ENCODE measurements at regions not wholly inside any gene's neighbourhood (a gene's known extent, or its start where the extent isn't known, plus 50 kb on each side); places are given as distances from the start of the nearest gene placed in this dataset.

GRCh38 chr3:193869221-193870201 lies 266.4 kb upstream of the HES1 start:
- H3K4me1 ChIP-seq, result peaks cover 30% of the 10 kb centered on the region
- TF ChIP-seq POLR2AphosphoS5 (IDR thresholded peaks at IDR 0.05; ENCODE audit: insufficient read depth in 1 of 2, low read depth in 1 of 2) (peak in 1 of 2 donors; percentile 34), POLR2A (IDR thresholded peaks at IDR 0.05) (no peak)
- TF ChIP-seq, protein P1, sequence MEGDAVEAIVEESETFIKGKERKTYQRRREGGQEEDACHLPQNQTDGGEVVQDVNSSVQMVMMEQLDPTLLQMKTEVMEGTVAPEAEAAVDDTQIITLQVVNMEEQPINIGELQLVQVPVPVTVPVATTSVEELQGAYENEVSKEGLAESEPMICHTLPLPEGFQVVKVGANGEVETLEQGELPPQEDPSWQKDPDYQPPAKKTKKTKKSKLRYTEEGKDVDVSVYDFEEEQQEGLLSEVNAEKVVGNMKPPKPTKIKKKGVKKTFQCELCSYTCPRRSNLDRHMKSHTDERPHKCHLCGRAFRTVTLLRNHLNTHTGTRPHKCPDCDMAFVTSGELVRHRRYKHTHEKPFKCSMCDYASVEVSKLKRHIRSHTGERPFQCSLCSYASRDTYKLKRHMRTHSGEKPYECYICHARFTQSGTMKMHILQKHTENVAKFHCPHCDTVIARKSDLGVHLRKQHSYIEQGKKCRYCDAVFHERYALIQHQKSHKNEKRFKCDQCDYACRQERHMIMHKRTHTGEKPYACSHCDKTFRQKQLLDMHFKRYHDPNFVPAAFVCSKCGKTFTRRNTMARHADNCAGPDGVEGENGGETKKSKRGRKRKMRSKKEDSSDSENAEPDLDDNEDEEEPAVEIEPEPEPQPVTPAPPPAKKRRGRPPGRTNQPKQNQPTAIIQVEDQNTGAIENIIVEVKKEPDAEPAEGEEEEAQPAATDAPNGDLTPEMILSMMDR (IDR thresholded peaks at IDR 0.05), result no peak
- H3K36me3 ChIP-seq, result no peaks in the 10 kb centered on the region
- intact Hi-C loops (cut with DNase I), result no loop called here
- H3K27ac ChIP-seq, result no peak overlapping the region
- no peaks in the 10 kb centered on the region for H3K27me3 ChIP-seq
- H3K9me3 ChIP-seq, result no peaks in the 10 kb centered on the region
- no peak overlapping the region for H3K4me3 ChIP-seq
- DNase-seq (ENCODE audit: extremely low spot score in 2 of 2), result no peak

- Histone ChIP-seq H3K9me3 (no peaks in the 10 kb centered on the region), H3K4me3 (no peak overlapping the region), H3K27ac (no peak overlapping the region), H3K36me3 (no peaks in the 10 kb centered on the region), H3K4me1 (peaks cover 30% of the 10 kb centered on the region), H3K27me3 (no peaks in the 10 kb centered on the region)
- TF ChIP-seq, protein P1 (IDR thresholded peaks at IDR 0.05), result no peak
- TF ChIP-seq POLR2A (IDR thresholded peaks at IDR 0.05) (no peak), POLR2AphosphoS5 (IDR thresholded peaks at IDR 0.05; ENCODE audit: insufficient read depth in 1 of 2, low read depth in 1 of 2) (no peak)
- intact Hi-C loops (cut with DNase I), result no loop called here
- DNase-seq (ENCODE audit: extremely low spot score in 2 of 2), result no peak
Measured at GRCh38 chr3:193870376-193871219, 265.4 kb upstream of the HES1 start.

DNA sequence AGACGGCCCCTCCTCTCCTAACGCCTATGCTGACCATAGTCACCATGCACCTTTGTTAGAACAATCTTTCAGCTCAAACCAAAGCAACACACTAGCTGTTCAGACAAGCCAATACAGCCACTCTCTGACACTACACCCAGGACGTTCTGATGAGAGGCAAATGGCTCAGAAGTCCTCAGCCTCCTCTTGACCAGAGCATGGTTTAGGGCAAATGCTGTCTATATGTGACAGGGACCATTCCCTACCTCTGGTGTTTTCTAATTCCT lies 264.8 kb upstream of the HES1 start:
- H3K4me1 ChIP-seq, result peaks cover 30% of the 10 kb centered on the region
- no peaks in the 10 kb centered on the region for H3K9me3 ChIP-seq
- H3K4me3 ChIP-seq, result no peak overlapping the region
- no peak for TF ChIP-seq POLR2A (IDR thresholded peaks at IDR 0.05)
- no peak for TF ChIP-seq POLR2AphosphoS5 (IDR thresholded peaks at IDR 0.05; ENCODE audit: insufficient read depth in 1 of 2, low read depth in 1 of 2)
- TF ChIP-seq, protein P1 (IDR thresholded peaks at IDR 0.05), result no peak
- no peak overlapping the region for H3K27ac ChIP-seq
- H3K27me3 ChIP-seq, result no peaks in the 10 kb centered on the region
- no peak for DNase-seq (ENCODE audit: extremely low spot score in 2 of 2)
- H3K36me3 ChIP-seq, result no peaks in the 10 kb centered on the region
- intact Hi-C loops (cut with DNase I), result no loop called here

DNA sequence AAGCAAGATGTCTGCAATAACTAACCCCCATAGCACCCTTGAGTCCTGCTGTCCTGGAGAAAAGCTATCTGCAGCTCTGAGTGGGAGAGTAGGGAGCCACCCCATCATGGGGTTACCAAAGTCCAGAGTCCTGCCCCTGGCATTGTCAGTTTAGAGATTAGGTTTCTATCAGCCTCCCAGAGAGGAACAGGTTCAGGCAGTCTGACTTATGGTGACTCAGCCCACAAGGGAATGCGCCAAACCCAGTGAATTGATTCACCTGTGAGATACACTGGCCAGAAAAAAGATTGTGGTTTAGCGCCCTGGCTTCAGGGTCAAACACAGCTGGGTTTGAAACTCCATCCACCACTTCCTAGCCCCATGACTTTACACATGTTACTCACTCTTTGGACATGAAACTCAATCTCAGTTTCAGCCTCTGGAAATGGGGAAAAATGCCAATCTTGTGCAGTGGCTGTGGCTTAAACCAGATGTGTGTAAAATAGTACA lies 263.6 kb upstream of the HES1 start:
- no peaks in the 10 kb centered on the region for H3K36me3 ChIP-seq
- no peaks in the 10 kb centered on the region for H3K9me3 ChIP-seq
- H3K27me3 ChIP-seq, result no peaks in the 10 kb centered on the region
- no peak overlapping the region for H3K4me3 ChIP-seq
- H3K27ac ChIP-seq, result no peak overlapping the region
- no peak for DNase-seq (ENCODE audit: extremely low spot score in 2 of 2)
- intact Hi-C loops (cut with DNase I), result no loop called here
- H3K4me1 ChIP-seq, result peaks cover 30% of the 10 kb centered on the region
- TF ChIP-seq, protein P1 (IDR thresholded peaks at IDR 0.05), result no peak
- TF ChIP-seq POLR2AphosphoS5 (IDR thresholded peaks at IDR 0.05; ENCODE audit: insufficient read depth in 1 of 2, low read depth in 1 of 2) (peak in 1 of 2 donors; percentile 75), POLR2A (IDR thresholded peaks at IDR 0.05) (no peak)
